Gastrocnemius medialis (tissue), 4 donors: ENCODE measurements at regions not wholly inside any gene's neighbourhood (a gene's known extent, or its start where the extent isn't known, plus 50 kb on each side); places are given as distances from the start of the nearest gene placed in this dataset.

Experiments
- POLR2A ChIP-seq, 2 donors: fragments of 450-650 bp; IDR thresholded peaks; one replicate each; pipeline ENCODE4 v1.6.1; 2017; ENCODE audit warnings: antibody characterized with exemption in 2 of 2, mild to moderate bottlenecking in 2 of 2, moderate library complexity in 2 of 2
- TF ChIP-seq, protein P1 (sequence below), 5 experiments: fragments of 450-650 bp in 3 of 5; fragments of 200-600 bp in 2 of 5; sonication (generic) in 2 of 5; IDR thresholded peaks in 4 of 5; conservative IDR thresholded peaks in 1 of 5; 1 replicate in 4 of 5; 2 replicates in 1 of 5; pipeline ENCODE4 v1.5.1; 2016 to 2019; ENCODE audit warnings: antibody characterized with exemption in 5 of 5, mild to moderate bottlenecking in 3 of 5, moderate library complexity in 3 of 5

DNA sequence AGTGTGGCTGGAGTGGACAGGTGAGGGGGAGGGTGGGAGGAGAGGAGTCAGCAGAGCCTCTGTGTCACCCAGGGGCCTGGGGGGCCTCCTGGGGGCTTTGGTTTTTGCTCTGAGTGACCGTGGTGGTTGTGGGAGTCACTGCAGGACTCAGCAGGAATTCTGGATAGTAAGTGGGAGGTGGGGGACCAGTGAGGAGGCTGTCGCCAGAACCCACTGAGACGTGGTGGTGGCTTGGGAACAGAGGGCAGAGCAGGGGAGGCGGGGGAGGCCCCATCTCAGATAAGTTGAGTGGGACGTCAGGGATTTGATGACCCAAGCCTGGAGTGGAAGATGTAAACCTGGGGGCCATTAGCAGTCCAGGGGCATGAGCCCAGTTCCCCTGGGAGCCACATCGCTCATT is 123.2 kb upstream of the WNT4 start:
- TF ChIP-seq, protein P1, sequence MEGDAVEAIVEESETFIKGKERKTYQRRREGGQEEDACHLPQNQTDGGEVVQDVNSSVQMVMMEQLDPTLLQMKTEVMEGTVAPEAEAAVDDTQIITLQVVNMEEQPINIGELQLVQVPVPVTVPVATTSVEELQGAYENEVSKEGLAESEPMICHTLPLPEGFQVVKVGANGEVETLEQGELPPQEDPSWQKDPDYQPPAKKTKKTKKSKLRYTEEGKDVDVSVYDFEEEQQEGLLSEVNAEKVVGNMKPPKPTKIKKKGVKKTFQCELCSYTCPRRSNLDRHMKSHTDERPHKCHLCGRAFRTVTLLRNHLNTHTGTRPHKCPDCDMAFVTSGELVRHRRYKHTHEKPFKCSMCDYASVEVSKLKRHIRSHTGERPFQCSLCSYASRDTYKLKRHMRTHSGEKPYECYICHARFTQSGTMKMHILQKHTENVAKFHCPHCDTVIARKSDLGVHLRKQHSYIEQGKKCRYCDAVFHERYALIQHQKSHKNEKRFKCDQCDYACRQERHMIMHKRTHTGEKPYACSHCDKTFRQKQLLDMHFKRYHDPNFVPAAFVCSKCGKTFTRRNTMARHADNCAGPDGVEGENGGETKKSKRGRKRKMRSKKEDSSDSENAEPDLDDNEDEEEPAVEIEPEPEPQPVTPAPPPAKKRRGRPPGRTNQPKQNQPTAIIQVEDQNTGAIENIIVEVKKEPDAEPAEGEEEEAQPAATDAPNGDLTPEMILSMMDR (IDR thresholded peaks at IDR 0.05 in 4 of 5, conservative IDR thresholded peaks at IDR 0.05 in 1 of 5), result no peak
- TF ChIP-seq POLR2A (IDR thresholded peaks at IDR 0.05), result no peak
